ENCODE measurements at regions not wholly inside any gene's neighbourhood (a gene's known extent, or its start where the extent isn't known, plus 50 kb on each side); places are given as distances from the start of the nearest gene placed in this dataset.

DNA sequence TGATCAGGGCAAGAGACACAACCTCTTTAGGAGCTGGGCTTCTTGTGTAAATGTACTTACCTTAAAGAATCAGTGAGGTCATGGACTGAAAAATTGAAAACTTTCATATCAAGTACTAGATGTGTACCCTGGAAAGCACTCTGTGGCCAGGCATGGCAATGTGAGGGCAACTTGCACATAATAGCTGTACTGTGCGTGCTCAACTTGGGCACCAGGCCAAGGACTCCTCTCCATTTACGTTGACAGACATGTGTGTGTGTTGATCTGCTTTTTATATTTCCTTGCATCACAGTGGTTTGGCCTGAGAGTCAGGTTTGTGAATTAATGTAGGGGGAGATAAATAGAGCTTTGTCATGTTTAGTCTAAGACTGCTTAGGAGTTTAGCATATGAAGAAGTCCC, 669.5 kb upstream of the REG3G start:
- TF ChIP-seq POLR2AphosphoS5 (IDR thresholded peaks at IDR 0.05; ENCODE audit: low read depth) (no peak), GABPA (IDR thresholded peaks at IDR 0.05; ENCODE audit: low read depth) (no peak), SPI1 (IDR thresholded peaks at IDR 0.05; ENCODE audit: borderline replicate concordance, low read depth) (no peak)
- TF ChIP-seq, protein P1, sequence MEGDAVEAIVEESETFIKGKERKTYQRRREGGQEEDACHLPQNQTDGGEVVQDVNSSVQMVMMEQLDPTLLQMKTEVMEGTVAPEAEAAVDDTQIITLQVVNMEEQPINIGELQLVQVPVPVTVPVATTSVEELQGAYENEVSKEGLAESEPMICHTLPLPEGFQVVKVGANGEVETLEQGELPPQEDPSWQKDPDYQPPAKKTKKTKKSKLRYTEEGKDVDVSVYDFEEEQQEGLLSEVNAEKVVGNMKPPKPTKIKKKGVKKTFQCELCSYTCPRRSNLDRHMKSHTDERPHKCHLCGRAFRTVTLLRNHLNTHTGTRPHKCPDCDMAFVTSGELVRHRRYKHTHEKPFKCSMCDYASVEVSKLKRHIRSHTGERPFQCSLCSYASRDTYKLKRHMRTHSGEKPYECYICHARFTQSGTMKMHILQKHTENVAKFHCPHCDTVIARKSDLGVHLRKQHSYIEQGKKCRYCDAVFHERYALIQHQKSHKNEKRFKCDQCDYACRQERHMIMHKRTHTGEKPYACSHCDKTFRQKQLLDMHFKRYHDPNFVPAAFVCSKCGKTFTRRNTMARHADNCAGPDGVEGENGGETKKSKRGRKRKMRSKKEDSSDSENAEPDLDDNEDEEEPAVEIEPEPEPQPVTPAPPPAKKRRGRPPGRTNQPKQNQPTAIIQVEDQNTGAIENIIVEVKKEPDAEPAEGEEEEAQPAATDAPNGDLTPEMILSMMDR (IDR thresholded peaks at IDR 0.05; ENCODE audit: insufficient read depth, low read length), result no peak
